Coronary artery (tissue), 2 donors: ENCODE measurements at regions not wholly inside any gene's neighbourhood (a gene's known extent, or its start where the extent isn't known, plus 50 kb on each side); places are given as distances from the start of the nearest gene placed in this dataset.

Experiments
- DNase-seq: peaks from one replicate; pipeline ENCODE4 v3.0.0-alpha.2; 2017; ENCODE audit warnings: low spot score
- H3K27ac ChIP-seq, 2 donors: fragments of 200-600 bp; sonication (generic); one replicate each; pipeline ENCODE4 v1.5.1; 2016 to 2019
- H3K4me3 ChIP-seq: fragments of 200-600 bp; sonication (generic); 2 replicates; pipeline ENCODE4 v1.5.1; 2016; ENCODE audit warnings: mild to moderate bottlenecking, moderate library complexity
- TF ChIP-seq, protein P1 (sequence below): fragments of 200-600 bp; sonication (generic); IDR thresholded peaks from one replicate; pipeline ENCODE4 v1.5.1; 2019; ENCODE audit warnings: antibody characterized with exemption

DNA sequence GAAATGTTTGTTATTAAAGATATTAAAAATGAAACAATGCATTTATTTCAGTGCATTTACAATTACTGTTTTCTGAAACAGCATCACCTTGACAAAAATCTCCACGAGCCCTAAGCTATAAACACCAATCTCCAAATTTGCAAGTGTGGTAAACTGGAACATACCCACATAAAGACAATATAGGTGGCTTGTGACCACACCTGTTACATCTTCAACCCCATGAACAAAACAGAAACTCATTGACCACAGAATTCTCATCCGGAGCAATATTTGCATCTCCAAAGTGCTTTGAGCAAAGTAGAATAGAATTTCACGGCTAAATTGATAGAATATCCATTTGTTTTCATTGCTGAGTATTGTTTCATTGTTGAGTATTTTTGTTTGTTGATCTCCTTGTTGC is 375.2 kb upstream of the FLRT2 start:
- Histone ChIP-seq H3K4me3 (no peak overlapping the region), H3K27ac (no peak overlapping the region)
- TF ChIP-seq, protein P1, sequence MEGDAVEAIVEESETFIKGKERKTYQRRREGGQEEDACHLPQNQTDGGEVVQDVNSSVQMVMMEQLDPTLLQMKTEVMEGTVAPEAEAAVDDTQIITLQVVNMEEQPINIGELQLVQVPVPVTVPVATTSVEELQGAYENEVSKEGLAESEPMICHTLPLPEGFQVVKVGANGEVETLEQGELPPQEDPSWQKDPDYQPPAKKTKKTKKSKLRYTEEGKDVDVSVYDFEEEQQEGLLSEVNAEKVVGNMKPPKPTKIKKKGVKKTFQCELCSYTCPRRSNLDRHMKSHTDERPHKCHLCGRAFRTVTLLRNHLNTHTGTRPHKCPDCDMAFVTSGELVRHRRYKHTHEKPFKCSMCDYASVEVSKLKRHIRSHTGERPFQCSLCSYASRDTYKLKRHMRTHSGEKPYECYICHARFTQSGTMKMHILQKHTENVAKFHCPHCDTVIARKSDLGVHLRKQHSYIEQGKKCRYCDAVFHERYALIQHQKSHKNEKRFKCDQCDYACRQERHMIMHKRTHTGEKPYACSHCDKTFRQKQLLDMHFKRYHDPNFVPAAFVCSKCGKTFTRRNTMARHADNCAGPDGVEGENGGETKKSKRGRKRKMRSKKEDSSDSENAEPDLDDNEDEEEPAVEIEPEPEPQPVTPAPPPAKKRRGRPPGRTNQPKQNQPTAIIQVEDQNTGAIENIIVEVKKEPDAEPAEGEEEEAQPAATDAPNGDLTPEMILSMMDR: no peak
- no peak for DNase-seq

DNA sequence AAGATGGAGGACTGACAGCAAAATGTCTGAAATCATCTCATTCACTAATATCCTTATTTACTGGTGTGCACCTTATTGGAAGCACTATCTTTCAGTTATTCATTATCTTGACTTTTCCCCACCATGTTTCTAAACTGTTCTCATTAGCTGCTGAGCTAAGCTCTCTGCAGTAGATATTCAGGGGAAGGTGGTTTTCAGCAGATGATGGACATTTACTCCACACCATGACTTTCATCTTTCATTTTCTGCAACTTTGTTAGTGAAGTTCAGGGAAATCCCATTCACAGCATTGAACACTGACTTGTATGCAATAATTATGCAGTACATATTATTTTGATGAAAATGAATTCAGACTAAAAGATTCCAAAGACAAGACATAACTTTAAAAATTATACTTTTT is 373.6 kb upstream of the FLRT2 start:
- DNase-seq: no peak
- Histone ChIP-seq H3K27ac (no peak overlapping the region), H3K4me3 (no peak overlapping the region)
- TF ChIP-seq, protein P1: no peak

GRCh38 chr14:85159726-85160125 is 370.2 kb upstream of the FLRT2 start:
- TF ChIP-seq, protein P1: no peak
- DNase-seq: no peak
- Histone ChIP-seq H3K27ac (no peak overlapping the region), H3K4me3 (no peak overlapping the region)

- TF ChIP-seq, protein P1: no peak
- no peak overlapping the region for H3K4me3 ChIP-seq
- DNase-seq: no peak
- no peak overlapping the region for H3K27ac ChIP-seq
Observed at GRCh38 chr14:85165094-85165493, 364.9 kb upstream of the FLRT2 start.

DNA sequence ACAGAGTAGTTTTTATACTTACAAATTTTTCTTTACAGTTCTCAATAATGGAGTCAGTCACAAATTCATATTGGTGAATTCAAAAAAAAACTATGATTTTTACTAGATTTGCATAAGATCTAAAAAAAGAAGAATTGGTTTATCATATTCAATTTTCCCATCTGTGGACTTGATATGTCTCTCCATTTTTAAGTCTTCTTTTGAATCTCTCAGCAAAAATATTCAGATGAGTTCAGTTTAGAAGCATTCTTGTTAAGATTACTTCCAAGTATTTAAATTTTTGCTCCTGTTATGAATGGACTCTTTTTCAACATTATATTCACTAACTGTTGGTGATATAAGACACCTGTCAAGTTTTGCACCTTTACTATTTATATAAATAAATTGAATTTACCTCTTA is 360.6 kb upstream of the FLRT2 start:
- TF ChIP-seq, protein P1: no peak
- DNase-seq: no peak
- H3K4me3 ChIP-seq: no peak overlapping the region
- H3K27ac ChIP-seq: no peak overlapping the region

DNA sequence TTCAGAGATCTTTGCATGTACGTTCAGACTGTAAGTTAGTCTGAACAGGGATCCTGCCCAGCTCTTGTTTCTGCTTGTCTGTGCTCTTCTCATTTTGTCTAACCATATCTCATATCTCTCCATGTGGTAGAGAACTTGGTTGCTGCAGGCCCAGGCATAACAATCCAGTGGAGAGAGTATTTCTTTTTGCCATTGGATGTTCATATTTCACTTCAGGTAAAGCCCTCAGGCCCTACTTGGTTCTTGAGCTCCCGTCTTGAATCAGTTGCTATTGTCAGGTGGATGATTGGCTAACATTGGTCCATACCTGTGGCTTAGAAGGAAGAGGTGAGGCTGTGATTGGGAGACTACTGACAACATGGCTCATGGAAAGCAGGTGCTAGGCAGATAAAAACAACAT is 357.7 kb upstream of the FLRT2 start:
- no peak for DNase-seq
- H3K27ac ChIP-seq: no peak overlapping the region
- TF ChIP-seq, protein P1: no peak
- no peak overlapping the region for H3K4me3 ChIP-seq

DNA sequence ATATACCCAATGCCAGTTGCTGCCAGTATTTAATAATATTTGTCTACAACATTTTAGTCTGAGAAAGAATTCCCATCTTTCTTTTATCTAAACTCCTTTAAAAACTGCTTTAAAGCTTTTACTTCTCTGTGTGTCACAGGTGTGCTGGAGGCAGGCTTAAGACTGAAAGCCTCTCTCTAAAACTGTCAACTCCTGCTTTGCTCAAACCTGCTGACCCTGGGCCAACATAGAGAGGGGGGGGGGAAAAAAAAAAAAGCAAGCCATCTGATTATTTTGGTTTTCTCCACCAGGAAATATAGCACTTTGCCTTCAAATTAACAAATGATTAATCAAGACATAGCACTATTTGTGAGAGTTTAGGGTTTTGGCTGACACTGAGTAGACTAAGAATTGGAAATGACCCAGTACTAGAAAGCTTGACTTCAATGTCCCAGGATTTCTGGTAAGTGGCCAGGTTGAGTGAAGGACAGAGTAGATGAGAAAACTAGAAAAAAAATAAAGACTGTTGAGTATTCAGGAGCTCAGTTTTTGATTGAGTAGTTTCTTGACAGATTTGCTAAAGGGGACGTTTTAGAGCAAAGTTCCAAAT is 357.0 kb upstream of the FLRT2 start:
- Histone ChIP-seq H3K4me3 (no peak overlapping the region), H3K27ac (no peak overlapping the region)
- TF ChIP-seq, protein P1: no peak
- no peak for DNase-seq
